ENCODE measurements at regions not wholly inside any gene's neighbourhood (a gene's known extent, or its start where the extent isn't known, plus 50 kb on each side); places are given as distances from the start of the nearest gene placed in this dataset.
A peak's percentile ranks its signal among the peaks of the same experiment; 100 is the strongest.

- no peak for DNase-seq
- 95 to 98% (median 97%) methylated on average over 1 of the region's 1 CpG for WGBS, 3 donors
- intact Hi-C loops (cut with DNase I), result no loop called here
- Histone ChIP-seq H3K4me3 (no peak overlapping the region), H3K4me1 (ENCODE audit: insufficient read depth) (no peaks in the 10 kb centered on the region), H3K36me3 (no peaks in the 10 kb centered on the region), H3K27ac (no peak overlapping the region), H3K27me3 (no peaks in the 10 kb centered on the region), H3K9me3 (no peaks in the 10 kb centered on the region)
- TF ChIP-seq CTCF (IDR thresholded peaks at IDR 0.05) (no peak), POLR2A (IDR thresholded peaks at IDR 0.05) (no peak), EP300 (IDR thresholded peaks at IDR 0.05) (no peak)
These were observed 58.5 kb upstream of the EZR start for GRCh38 chr6:158877716-158878115.

- WGBS, 3 donors, result 95 to 98% (median 95%) methylated on average over 1 of the region's 1 CpG
- Histone ChIP-seq H3K36me3 (no peaks in the 10 kb centered on the region), H3K27me3 (no peaks in the 10 kb centered on the region), H3K27ac (no peak overlapping the region), H3K9me3 (no peaks in the 10 kb centered on the region), H3K4me1 (ENCODE audit: insufficient read depth) (no peaks in the 10 kb centered on the region), H3K4me3 (no peak overlapping the region)
- intact Hi-C loops (cut with DNase I), result no loop called here
- no peak for TF ChIP-seq CTCF (IDR thresholded peaks at IDR 0.05)
- no peak for TF ChIP-seq POLR2A (IDR thresholded peaks at IDR 0.05)
- no peak for TF ChIP-seq EP300 (IDR thresholded peaks at IDR 0.05)
- DNase-seq, result no peak
These were observed 57.7 kb upstream of the EZR start for GRCh38 chr6:158876886-158877285.

- no peak for TF ChIP-seq CTCF (IDR thresholded peaks at IDR 0.05)
- TF ChIP-seq POLR2A (IDR thresholded peaks at IDR 0.05), result no peak
- TF ChIP-seq EP300 (IDR thresholded peaks at IDR 0.05), result no peak
- no peak overlapping the region for H3K4me3 ChIP-seq
These were observed 51.4 kb upstream of the EZR start for GRCh38 chr6:158870649-158870957.

GRCh38 chr6:158869826-158870648 lies 50.9 kb upstream of the EZR start:
- DNase-seq, result peak in 1 of 5 donors; percentile 84
- H3K27ac ChIP-seq, result peak overlapping the region in 1 of 2 donors; percentile 75
- 16 to 24% (median 20%) methylated on average over 34 to 50 of the region's 50 CpGs for WGBS, 3 donors
- H3K36me3 ChIP-seq, result no peaks in the 10 kb centered on the region
- intact Hi-C loops (cut with DNase I), result no loop called here
- H3K4me1 ChIP-seq (ENCODE audit: insufficient read depth), result peaks cover 1% of the 10 kb centered on the region
- no peaks in the 10 kb centered on the region for H3K9me3 ChIP-seq
- peak overlapping the region; percentile 40 for H3K4me3 ChIP-seq
- no peak for TF ChIP-seq EP300 (IDR thresholded peaks at IDR 0.05)
- peak; percentile 32 for TF ChIP-seq POLR2A (IDR thresholded peaks at IDR 0.05)
- TF ChIP-seq CTCF (IDR thresholded peaks at IDR 0.05), result peak in 1 of 3 donors; percentile 17
- no peaks in the 10 kb centered on the region for H3K27me3 ChIP-seq

More at GRCh38 chr6:158870649-158870957, 51.4 kb upstream of the EZR start:
- no peak for DNase-seq
- peaks cover 1% of the 10 kb centered on the region for H3K4me1 ChIP-seq (ENCODE audit: insufficient read depth)
- H3K27ac ChIP-seq, result no peak overlapping the region
- H3K9me3 ChIP-seq, result no peaks in the 10 kb centered on the region
- intact Hi-C loops (cut with DNase I), result no loop called here
- no peaks in the 10 kb centered on the region for H3K36me3 ChIP-seq
- H3K27me3 ChIP-seq, result no peaks in the 10 kb centered on the region
- 89 to 92% (median 92%) methylated on average over 4 of the region's 4 CpGs for WGBS, 3 donors

Data from ovary (tissue), 7 donors.